ENCODE measurements at regions not wholly inside any gene's neighbourhood (a gene's known extent, or its start where the extent isn't known, plus 50 kb on each side); places are given as distances from the start of the nearest gene placed in this dataset.

DNA sequence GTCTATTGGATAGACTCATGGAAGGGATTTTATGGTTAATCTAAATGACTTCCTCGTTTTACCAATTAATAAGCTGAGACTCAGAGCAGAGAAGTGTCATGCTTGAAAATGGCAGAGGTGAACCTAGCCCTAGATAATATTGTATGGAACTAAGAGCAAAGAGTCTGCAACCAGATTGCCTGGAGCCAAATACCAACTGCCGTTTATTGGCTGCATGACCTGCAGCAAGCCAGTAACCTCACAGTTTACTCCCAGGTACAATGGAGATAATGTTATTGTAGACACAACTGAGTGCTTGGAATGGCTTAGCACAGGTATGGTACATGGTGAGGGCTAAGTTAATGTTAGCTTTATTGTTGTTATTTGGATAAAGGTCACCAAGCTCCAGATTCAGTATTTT lies 84.6 kb upstream of the FAT3 start:
- TF ChIP-seq, protein P1, sequence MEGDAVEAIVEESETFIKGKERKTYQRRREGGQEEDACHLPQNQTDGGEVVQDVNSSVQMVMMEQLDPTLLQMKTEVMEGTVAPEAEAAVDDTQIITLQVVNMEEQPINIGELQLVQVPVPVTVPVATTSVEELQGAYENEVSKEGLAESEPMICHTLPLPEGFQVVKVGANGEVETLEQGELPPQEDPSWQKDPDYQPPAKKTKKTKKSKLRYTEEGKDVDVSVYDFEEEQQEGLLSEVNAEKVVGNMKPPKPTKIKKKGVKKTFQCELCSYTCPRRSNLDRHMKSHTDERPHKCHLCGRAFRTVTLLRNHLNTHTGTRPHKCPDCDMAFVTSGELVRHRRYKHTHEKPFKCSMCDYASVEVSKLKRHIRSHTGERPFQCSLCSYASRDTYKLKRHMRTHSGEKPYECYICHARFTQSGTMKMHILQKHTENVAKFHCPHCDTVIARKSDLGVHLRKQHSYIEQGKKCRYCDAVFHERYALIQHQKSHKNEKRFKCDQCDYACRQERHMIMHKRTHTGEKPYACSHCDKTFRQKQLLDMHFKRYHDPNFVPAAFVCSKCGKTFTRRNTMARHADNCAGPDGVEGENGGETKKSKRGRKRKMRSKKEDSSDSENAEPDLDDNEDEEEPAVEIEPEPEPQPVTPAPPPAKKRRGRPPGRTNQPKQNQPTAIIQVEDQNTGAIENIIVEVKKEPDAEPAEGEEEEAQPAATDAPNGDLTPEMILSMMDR (IDR thresholded peaks at IDR 0.05; ENCODE audit: low read length) = no peak
- no peak for TF ChIP-seq EZH2 (optimal IDR thresholded peaks at IDR 0.05; ENCODE audit: low read depth, low read length)
